Spleen (tissue), 11 donors: ENCODE measurements at regions not wholly inside any gene's neighbourhood (a gene's known extent, or its start where the extent isn't known, plus 50 kb on each side); places are given as distances from the start of the nearest gene placed in this dataset.

ENCODE experiments used
- DNase-seq: peaks from one replicate; pipeline ENCODE4 v3.0.0-alpha.2; 2020
- H3K27ac ChIP-seq, 8 donors: fragments of 200-600 bp; sonication (generic) in 7 of 8; 1 replicate in 4 of 8; 2 replicates in 4 of 8; pipeline versions ENCODE4 v1.5.0 to v1.8.0; 2016 to 2021; ENCODE audit warnings: inconsistent platforms in 4 of 8, mild to moderate bottlenecking in 4 of 8, moderate library complexity in 1 of 8
- H3K27me3 ChIP-seq, 7 donors: fragments of 200-600 bp; sonication (generic) in 6 of 7; replicated peaks in 1 of 7; 1 replicate in 4 of 7; 2 replicates in 3 of 7; pipeline versions ENCODE4 v1.5.0 to v1.8.0; 2016 to 2021; ENCODE audit warnings: inconsistent platforms in 3 of 7, mild to moderate bottlenecking in 1 of 7
- H3K36me3 ChIP-seq, 6 donors: fragments of 200-600 bp; sonication (generic) in 5 of 6; 1 replicate in 4 of 6; 2 replicates in 2 of 6; pipeline versions ENCODE4 v1.5.0 to v1.8.0; 2016 to 2021; ENCODE audit warnings: inconsistent platforms in 2 of 6
- H3K4me1 ChIP-seq, 6 donors: fragments of 200-600 bp; sonication (generic) in 5 of 6; 1 replicate in 3 of 6; 2 replicates in 3 of 6; pipeline versions ENCODE4 v1.5.0 to v1.8.0; 2016 to 2021; ENCODE audit warnings: inconsistent platforms in 3 of 6
- H3K4me3 ChIP-seq, 8 donors: fragments of 200-600 bp; sonication (generic) in 7 of 8; 1 replicate in 4 of 8; 2 replicates in 4 of 8; pipeline versions ENCODE4 v1.5.0 to v1.8.0; 2016 to 2021; ENCODE audit warnings: inconsistent platforms in 4 of 8, mild to moderate bottlenecking in 4 of 8, moderate library complexity in 2 of 8
- H3K9me3 ChIP-seq, 8 donors: fragments of 200-600 bp; sonication (generic) in 7 of 8; 1 replicate in 4 of 8; 2 replicates in 4 of 8; pipeline versions ENCODE4 v1.5.0 to v1.8.0; 2016 to 2021; ENCODE audit warnings: inconsistent platforms in 4 of 8
- POLR2A ChIP-seq, 3 donors: fragments of 450-650 bp; IDR thresholded peaks; one replicate each; pipeline ENCODE4 v1.5.1; 2017; ENCODE audit warnings: antibody characterized with exemption in 3 of 3, mild to moderate bottlenecking in 1 of 3
- POLR2AphosphoS5 ChIP-seq, 3 donors: sonication (generic); formaldehyde crosslinking; IDR thresholded peaks; one replicate each; pipeline ENCODE4 v1.5.1; 2017; ENCODE audit warnings: antibody characterized with exemption in 3 of 3
- WGBS, 5 donors: extraction: QIAGEN DNeasy Blood & Tissue Kit in 3 of 5; methylation state at CpG; one replicate each; pipeline versions ENCODE4 v1.1.5 to v1.1.7; 2013 to 2018; 5-methylcytosine and 5-hydroxymethylcytosine counted together
- intact Hi-C: fragments of 100-400 bp; cut with DNase I; formaldehyde crosslinking; loops from one replicate; pipeline ENCODE4 v1.15.0; 2023; ENCODE audit warnings: low total_unique reads
- TF ChIP-seq, protein P1 (sequence below), 11 experiments: fragments of 200-600 bp in 7 of 11; fragments of 450-650 bp in 4 of 11; sonication (generic) in 4 of 11; IDR thresholded peaks in 8 of 11; conservative IDR thresholded peaks in 3 of 11; 1 replicate in 7 of 11; 2 replicates in 4 of 11; pipeline versions ENCODE4 v1.4.0 to v1.8.0; 2016 to 2021; ENCODE audit warnings: antibody characterized with exemption in 11 of 11, inconsistent platforms in 4 of 11, mild to moderate bottlenecking in 1 of 11
- donor health status: healthy with polysubstance abuse.
- donor health status: DM: no; HTN: no; CAD: no; lungs with moderate emphysema.
- donor health status: DM: no; HTN: no; CAD: no.
- donor health status: Bipolar disorder and iron deficiency.
- donor health status: healthy.
- donor health status: DM: no; HTN: no; CAD: no.
- donor health status: DM: yes; HTN: yes; CAD: no.

DNA sequence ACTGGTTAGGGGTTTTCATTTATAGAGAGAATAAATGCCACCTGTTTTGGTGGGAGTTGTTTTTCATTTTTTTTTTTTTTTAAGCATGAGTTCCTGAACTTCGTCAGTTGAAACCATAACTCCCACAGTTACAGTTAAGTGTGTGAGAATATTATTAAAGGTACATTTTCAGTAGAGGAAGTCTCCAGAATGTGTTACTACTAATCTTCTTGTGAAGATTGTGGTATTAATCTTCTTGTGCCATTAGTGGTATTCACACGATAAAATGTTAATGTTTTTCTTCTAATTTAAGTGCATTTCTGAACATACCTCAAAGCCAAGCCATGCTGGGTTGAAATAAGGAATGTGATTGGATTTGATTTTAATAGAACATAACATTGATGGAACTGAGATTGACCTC lies 437.9 kb upstream of the GOLIM4 start:
- intact Hi-C loops: no loop called here
- H3K36me3 ChIP-seq: no peaks in the 10 kb centered on the region
- H3K4me1 ChIP-seq: no peaks in the 10 kb centered on the region
- 52 to 58% (median 57%) methylated on average over 2 of the region's 2 CpGs for WGBS, 5 donors
- H3K4me3 ChIP-seq: no peak overlapping the region
- no peak for DNase-seq
- no peaks in the 10 kb centered on the region for H3K9me3 ChIP-seq
- no peak for TF ChIP-seq POLR2A (IDR thresholded peaks at IDR 0.05)
- TF ChIP-seq, protein P1, sequence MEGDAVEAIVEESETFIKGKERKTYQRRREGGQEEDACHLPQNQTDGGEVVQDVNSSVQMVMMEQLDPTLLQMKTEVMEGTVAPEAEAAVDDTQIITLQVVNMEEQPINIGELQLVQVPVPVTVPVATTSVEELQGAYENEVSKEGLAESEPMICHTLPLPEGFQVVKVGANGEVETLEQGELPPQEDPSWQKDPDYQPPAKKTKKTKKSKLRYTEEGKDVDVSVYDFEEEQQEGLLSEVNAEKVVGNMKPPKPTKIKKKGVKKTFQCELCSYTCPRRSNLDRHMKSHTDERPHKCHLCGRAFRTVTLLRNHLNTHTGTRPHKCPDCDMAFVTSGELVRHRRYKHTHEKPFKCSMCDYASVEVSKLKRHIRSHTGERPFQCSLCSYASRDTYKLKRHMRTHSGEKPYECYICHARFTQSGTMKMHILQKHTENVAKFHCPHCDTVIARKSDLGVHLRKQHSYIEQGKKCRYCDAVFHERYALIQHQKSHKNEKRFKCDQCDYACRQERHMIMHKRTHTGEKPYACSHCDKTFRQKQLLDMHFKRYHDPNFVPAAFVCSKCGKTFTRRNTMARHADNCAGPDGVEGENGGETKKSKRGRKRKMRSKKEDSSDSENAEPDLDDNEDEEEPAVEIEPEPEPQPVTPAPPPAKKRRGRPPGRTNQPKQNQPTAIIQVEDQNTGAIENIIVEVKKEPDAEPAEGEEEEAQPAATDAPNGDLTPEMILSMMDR (IDR thresholded peaks at IDR 0.05 in 8 of 11, conservative IDR thresholded peaks at IDR 0.05 in 3 of 11): no peak
- TF ChIP-seq POLR2AphosphoS5 (IDR thresholded peaks at IDR 0.05): no peak
- H3K27ac ChIP-seq: no peak overlapping the region
- H3K27me3 ChIP-seq: no peaks in the 10 kb centered on the region

DNA sequence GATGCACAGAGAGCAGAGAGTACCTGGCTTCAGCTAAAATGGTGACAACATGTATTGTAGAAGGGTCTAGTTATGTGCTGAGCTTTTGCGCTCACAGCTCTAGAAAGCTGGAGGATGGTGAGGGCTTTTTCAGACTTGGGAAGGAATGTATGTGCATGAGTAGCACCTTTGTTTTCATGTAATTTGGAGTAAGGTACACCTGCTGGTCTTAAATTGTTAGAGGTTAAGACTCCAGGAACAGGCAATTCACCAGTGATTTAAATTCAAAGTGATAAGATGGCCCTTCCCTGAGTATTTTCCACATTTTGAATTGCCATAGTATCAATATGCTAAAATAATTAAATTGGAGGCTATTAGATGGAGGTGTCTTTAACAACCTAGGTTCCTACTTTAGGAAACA lies 436.4 kb upstream of the GOLIM4 start:
- 91 to 100% (median 95%) methylated on average over 1 of the region's 1 CpG for WGBS, 5 donors

DNA sequence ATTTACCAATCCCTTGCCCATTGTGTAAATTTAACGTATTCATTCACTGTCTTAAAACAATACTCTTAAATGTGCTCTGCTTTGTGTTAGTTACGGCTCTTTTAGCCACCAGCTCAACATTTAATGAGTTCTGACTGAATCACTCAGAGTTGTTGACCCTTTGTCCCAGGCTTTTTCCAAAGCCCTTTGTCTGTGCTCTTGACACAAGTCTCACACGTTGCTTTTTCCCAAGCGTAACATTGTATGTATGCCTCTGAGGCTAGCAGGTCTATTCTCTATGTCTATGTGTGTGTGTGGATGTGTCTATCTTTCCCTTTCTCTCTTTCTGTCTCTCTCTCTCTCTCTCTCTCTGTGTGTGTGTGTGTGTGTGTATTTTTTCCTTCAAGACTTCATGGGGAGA lies 435.4 kb upstream of the GOLIM4 start:
- Histone ChIP-seq H3K4me1 (no peaks in the 10 kb centered on the region), H3K27me3 (no peaks in the 10 kb centered on the region), H3K36me3 (no peaks in the 10 kb centered on the region), H3K4me3 (no peak overlapping the region), H3K27ac (no peak overlapping the region), H3K9me3 (no peaks in the 10 kb centered on the region)
- TF ChIP-seq, protein P1 (IDR thresholded peaks at IDR 0.05 in 8 of 11, conservative IDR thresholded peaks at IDR 0.05 in 3 of 11): no peak
- no peak for TF ChIP-seq POLR2A (IDR thresholded peaks at IDR 0.05)
- no peak for TF ChIP-seq POLR2AphosphoS5 (IDR thresholded peaks at IDR 0.05)
- 78 to 90% (median 85%) methylated on average over 4 of the region's 4 CpGs for WGBS, 5 donors
- intact Hi-C loops: no loop called here
- no peak for DNase-seq

More for the DNA sequence above, 436.4 kb upstream of the GOLIM4 start:
- TF ChIP-seq POLR2A (IDR thresholded peaks at IDR 0.05) (no peak), POLR2AphosphoS5 (IDR thresholded peaks at IDR 0.05) (no peak)
- TF ChIP-seq, protein P1 (IDR thresholded peaks at IDR 0.05 in 8 of 11, conservative IDR thresholded peaks at IDR 0.05 in 3 of 11): no peak
- intact Hi-C loops: no loop called here
- H3K9me3 ChIP-seq: no peaks in the 10 kb centered on the region
- no peak for DNase-seq
- H3K27me3 ChIP-seq: no peaks in the 10 kb centered on the region
- H3K36me3 ChIP-seq: no peaks in the 10 kb centered on the region
- H3K27ac ChIP-seq: no peak overlapping the region
- no peak overlapping the region for H3K4me3 ChIP-seq
- no peaks in the 10 kb centered on the region for H3K4me1 ChIP-seq

DNA sequence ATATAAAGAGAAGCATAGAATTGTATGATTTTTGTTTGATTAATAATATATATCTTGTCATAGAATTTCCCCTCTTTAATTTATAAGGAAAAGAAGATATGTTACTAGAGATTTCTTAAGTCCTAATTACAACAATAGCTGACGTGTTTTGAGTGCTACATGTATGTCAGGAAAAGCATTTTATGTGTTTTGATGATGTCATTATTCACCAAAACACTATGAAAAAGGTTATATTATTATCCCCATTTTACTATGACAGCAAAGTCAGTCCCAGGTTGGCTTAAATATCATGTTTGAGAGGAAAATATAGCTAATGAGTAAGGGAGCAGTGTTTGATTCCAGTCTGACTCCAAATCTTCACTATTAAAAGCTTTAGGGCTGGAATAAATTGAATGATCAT lies 428.4 kb upstream of the GOLIM4 start:
- DNase-seq: no peak
- no peaks in the 10 kb centered on the region for H3K36me3 ChIP-seq
- no peak overlapping the region for H3K27ac ChIP-seq
- TF ChIP-seq POLR2AphosphoS5 (IDR thresholded peaks at IDR 0.05): no peak
- TF ChIP-seq, protein P1 (IDR thresholded peaks at IDR 0.05 in 8 of 11, conservative IDR thresholded peaks at IDR 0.05 in 3 of 11): no peak
- no peak for TF ChIP-seq POLR2A (IDR thresholded peaks at IDR 0.05)
- intact Hi-C loops: no loop called here
- no peaks in the 10 kb centered on the region for H3K4me1 ChIP-seq
- whole genome bisulfite sequencing, 5 donors: 76 to 85% (median 76%) methylated on average over 1 of the region's 1 CpG
- H3K4me3 ChIP-seq: no peak overlapping the region
- no peaks in the 10 kb centered on the region for H3K27me3 ChIP-seq
- H3K9me3 ChIP-seq: no peaks in the 10 kb centered on the region
